PFSK-1 (cell line): ENCODE measurements at regions not wholly inside any gene's neighbourhood (a gene's known extent, or its start where the extent isn't known, plus 50 kb on each side); places are given as distances from the start of the nearest gene placed in this dataset.

Source experiments
- FOXP2 ChIP-seq: optimal IDR thresholded peaks from 2 replicates; pipeline ENCODE3; 2011; ENCODE audit warnings: borderline replicate concordance, control low read depth, inconsistent platforms; ENCODE audit not compliant: insufficient read depth; ENCODE audit errors: extremely low read length, extremely low read depth
- POLR2AphosphoS5 ChIP-seq: IDR thresholded peaks from 2 replicates; pipeline ENCODE4 v1.6.1; 2012; ENCODE audit warnings: low read depth, mild to moderate bottlenecking, control low read depth, low read length, moderate library complexity
- SIN3A ChIP-seq: IDR thresholded peaks from 2 replicates; pipeline ENCODE4 v1.6.1; 2012; ENCODE audit warnings: mild to moderate bottlenecking, low read length, moderate library complexity, borderline replicate concordance; ENCODE audit not compliant: insufficient read depth
- TAF1 ChIP-seq: IDR thresholded peaks from 2 replicates; pipeline ENCODE4 v1.6.1; 2012; ENCODE audit warnings: low read length, control low read depth, borderline replicate concordance; ENCODE audit not compliant: insufficient read depth
- TF ChIP-seq, protein P1 (sequence below), 2 experiments: IDR thresholded peaks; 2 replicates each; pipeline versions ENCODE4 v1.6.1 to v1.8.0; 2011 to 2012; ENCODE audit warnings: low read depth in 2 of 2, low read length in 2 of 2, control low read depth in 1 of 2, inconsistent platforms in 1 of 2, mild to moderate bottlenecking in 1 of 2, moderate library complexity in 1 of 2; ENCODE audit not compliant: insufficient read depth in 1 of 2

DNA sequence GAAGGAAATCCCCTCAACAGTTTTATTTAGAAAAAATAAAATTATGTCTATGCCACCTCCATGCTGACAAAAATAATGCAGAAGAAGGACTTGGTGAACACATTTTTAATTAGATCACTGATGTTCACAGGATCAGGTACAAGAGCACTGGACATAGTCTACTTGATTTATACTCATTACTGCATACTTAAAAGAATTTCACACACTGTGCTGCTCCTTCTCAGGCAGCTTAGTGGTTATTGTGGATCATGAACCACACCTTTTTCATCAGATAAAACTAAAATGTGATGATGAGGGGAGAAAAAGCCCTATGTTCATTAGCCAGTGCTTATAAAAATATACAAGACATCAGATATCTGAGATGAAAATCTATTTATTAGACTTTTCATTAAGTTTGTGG lies 103.3 kb upstream of the DPH5 start:
- TF ChIP-seq POLR2AphosphoS5, result no peak
- TF ChIP-seq, protein P1, sequence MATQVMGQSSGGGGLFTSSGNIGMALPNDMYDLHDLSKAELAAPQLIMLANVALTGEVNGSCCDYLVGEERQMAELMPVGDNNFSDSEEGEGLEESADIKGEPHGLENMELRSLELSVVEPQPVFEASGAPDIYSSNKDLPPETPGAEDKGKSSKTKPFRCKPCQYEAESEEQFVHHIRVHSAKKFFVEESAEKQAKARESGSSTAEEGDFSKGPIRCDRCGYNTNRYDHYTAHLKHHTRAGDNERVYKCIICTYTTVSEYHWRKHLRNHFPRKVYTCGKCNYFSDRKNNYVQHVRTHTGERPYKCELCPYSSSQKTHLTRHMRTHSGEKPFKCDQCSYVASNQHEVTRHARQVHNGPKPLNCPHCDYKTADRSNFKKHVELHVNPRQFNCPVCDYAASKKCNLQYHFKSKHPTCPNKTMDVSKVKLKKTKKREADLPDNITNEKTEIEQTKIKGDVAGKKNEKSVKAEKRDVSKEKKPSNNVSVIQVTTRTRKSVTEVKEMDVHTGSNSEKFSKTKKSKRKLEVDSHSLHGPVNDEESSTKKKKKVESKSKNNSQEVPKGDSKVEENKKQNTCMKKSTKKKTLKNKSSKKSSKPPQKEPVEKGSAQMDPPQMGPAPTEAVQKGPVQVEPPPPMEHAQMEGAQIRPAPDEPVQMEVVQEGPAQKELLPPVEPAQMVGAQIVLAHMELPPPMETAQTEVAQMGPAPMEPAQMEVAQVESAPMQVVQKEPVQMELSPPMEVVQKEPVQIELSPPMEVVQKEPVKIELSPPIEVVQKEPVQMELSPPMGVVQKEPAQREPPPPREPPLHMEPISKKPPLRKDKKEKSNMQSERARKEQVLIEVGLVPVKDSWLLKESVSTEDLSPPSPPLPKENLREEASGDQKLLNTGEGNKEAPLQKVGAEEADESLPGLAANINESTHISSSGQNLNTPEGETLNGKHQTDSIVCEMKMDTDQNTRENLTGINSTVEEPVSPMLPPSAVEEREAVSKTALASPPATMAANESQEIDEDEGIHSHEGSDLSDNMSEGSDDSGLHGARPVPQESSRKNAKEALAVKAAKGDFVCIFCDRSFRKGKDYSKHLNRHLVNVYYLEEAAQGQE (IDR thresholded peaks at IDR 0.05; ENCODE audit: insufficient read depth in 1 of 2, low read depth in 2 of 2, low read length in 2 of 2), result no peak
- TF ChIP-seq FOXP2, result no peak
- TF ChIP-seq SIN3A, result no peak
- no peak for TF ChIP-seq TAF1

DNA sequence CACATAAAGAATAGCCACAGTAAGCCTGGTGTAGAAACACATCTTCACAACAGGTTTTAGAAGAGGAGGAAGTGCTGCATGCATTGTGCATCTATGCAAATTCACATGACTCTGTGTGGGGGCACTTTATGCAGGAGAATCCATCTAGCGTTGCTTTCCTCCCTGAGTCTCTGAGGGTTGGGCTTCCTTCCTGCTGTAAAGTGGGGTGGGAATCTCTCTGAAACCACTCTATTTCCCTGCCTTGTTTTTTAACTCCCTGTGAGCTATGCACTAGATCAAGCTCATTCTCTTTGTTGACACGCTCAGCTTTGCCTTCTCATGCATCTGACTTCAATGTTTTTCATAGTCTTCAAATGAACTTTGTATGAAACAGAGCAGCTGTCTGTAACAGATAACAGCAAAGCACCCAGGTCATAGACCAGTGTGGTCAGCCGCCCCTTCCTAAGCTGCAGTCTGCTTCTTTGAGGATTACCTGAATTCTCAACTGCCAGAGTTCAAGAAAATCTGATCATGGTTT lies 102.7 kb upstream of the DPH5 start:
- TF ChIP-seq, protein P1 (IDR thresholded peaks at IDR 0.05; ENCODE audit: insufficient read depth in 1 of 2, low read depth in 2 of 2, low read length in 2 of 2), result no peak
- TF ChIP-seq SIN3A (no peak), POLR2AphosphoS5 (no peak), FOXP2 (no peak), TAF1 (no peak)

GRCh38 chr1:101124405-101124804 lies 98.8 kb upstream of the DPH5 start:
- TF ChIP-seq TAF1 (no peak), SIN3A (no peak), POLR2AphosphoS5 (no peak), FOXP2 (no peak)
- TF ChIP-seq, protein P1 (IDR thresholded peaks at IDR 0.05; ENCODE audit: insufficient read depth in 1 of 2, low read depth in 2 of 2, low read length in 2 of 2), result no peak

DNA sequence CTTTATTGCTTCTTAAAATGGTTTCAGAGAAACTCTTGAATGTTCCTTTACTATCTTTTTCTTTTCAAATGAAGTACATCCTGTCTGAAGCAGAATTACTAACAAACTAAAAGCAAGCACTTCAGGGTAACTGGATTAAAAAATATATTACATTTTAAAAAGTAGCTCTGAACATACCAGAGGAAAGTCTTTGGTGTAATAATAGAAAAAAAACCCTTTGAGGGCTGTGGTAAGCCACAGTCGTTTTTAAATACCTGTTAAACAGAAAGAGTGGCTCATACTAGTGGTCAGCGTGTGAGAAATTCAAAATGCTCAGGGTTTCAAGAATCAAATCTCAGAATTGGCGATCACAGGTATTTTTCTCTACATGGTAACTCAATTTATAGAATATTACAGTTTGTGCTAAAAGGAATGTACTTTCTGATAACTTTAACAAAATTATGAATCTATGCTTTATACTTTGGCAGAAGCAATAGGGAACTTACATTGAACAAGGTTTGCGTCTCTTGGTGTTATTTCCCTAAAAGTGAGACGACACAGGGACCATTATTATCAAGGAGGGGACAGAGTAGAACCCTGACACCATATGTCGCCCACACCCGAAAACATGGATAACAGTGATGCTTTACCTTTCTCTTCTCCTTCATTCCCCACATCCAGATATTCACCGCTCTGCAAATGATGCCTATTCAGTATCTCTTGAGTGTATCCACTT lies 97.0 kb upstream of the DPH5 start:
- TF ChIP-seq SIN3A (no peak), FOXP2 (no peak), POLR2AphosphoS5 (no peak), TAF1 (no peak)
- TF ChIP-seq, protein P1 (IDR thresholded peaks at IDR 0.05; ENCODE audit: insufficient read depth in 1 of 2, low read depth in 2 of 2, low read length in 2 of 2), result no peak
